ENCODE measurements at regions not wholly inside any gene's neighbourhood (a gene's known extent, or its start where the extent isn't known, plus 50 kb on each side); places are given as distances from the start of the nearest gene placed in this dataset.

DNA sequence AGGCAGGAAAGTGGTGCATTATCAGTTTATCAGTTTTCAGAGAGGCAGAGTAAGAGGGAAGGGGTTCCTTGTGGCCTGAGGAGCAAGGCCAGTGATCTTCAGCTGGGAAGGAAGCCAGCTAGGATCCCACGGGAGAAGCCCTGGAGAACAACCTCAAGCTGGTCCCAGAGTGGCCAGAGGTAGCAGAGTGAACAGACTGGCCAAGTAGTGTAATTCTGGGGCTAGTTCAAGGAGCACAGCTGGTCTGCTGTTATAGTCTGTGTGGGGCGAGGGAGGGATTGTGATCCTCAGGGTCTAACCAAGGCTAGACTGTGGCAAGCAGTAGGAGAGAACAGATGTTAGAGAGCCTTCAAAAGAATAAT, 164.6 kb downstream of the CARTPT start:
- TF ChIP-seq GATA2 (IDR thresholded peaks at IDR 0.05; ENCODE audit: low read depth, low read length) (no peak), GATA3 (IDR thresholded peaks at IDR 0.05; ENCODE audit: low read depth, low read length) (no peak)

Measured in SH-SY5Y (cell line).